ENCODE measurements at regions not wholly inside any gene's neighbourhood (a gene's known extent, or its start where the extent isn't known, plus 50 kb on each side); places are given as distances from the start of the nearest gene placed in this dataset.

DNA sequence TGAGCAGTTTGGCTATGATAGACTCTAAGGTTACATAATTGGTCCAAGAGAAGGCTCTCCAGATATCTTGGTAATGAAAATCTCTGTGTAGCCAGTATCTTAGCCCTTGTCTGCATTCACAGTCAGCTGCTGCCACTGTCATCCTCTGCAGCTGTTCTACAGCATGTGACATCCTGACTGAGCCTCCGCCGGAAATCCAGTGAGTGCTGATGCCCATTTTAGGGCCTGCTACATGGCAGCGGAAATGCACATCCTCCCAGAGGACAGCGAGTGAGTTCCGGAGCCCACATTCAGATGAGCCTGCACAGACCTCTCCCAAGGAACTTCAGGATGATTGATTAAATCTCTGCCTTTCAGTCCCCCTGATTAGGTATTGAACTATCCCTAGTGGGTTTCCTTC is 237.1 kb downstream of the HHIPL2 start:
- no peaks in the 10 kb centered on the region for H3K36me3 ChIP-seq (ENCODE audit: control insufficient read depth, insufficient read depth, low read length)
- H3K27ac ChIP-seq, result no peak overlapping the region

DNA sequence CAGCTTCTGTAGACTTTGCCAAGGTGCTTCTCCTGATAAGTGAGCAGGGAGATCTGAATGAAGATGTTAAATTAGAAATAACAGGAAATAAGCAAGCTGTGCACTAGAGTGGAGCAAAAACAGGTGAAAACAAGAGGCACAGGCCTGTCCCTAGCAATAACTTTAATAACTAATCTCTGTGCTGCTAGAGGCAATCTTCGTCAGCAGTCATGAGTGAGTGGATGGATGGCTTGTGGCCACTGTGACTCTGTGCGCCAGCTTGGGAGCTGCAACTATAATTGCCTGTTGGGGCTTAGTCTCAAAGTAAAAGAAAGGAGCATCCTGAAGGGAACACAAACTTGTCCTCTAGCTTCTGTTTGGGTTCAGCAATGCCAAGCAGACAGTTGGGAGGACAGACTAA is 240.3 kb downstream of the HHIPL2 start:
- Histone ChIP-seq H3K9me3 (ENCODE audit: control insufficient read depth, low read length) (no peaks in the 10 kb centered on the region), H3K9ac (no peak overlapping the region), H2AFZ (no peak overlapping the region)

More for the DNA sequence above, 237.1 kb downstream of the HHIPL2 start:
- no peak for TF ChIP-seq CTCF (IDR thresholded peaks at IDR 0.05)
- no peaks in the 10 kb centered on the region for H3K4me1 ChIP-seq
- no peaks in the 10 kb centered on the region for H3K27me3 ChIP-seq (ENCODE audit: control insufficient read depth, insufficient read depth, low read length)
- no peak overlapping the region for H3K4me3 ChIP-seq (ENCODE audit: low read depth, low read length)
- H3K79me2 ChIP-seq, result no peaks in the 10 kb centered on the region
- no peak overlapping the region for H2AFZ ChIP-seq
- no peak overlapping the region for H3K4me2 ChIP-seq (ENCODE audit: low read length)
- no peak overlapping the region for H3K9ac ChIP-seq
- no peaks in the 10 kb centered on the region for H3K9me3 ChIP-seq (ENCODE audit: control insufficient read depth, low read length)

GRCh38 chr1:222306512-222306911 is 241.4 kb downstream of the HHIPL2 start:
- Histone ChIP-seq H3K79me2 (no peaks in the 10 kb centered on the region), H3K36me3 (ENCODE audit: control insufficient read depth, insufficient read depth, low read length) (no peaks in the 10 kb centered on the region), H3K9ac (no peak overlapping the region), H3K27me3 (ENCODE audit: control insufficient read depth, insufficient read depth, low read length) (no peaks in the 10 kb centered on the region), H3K27ac (no peak overlapping the region), H3K4me1 (no peaks in the 10 kb centered on the region), H2AFZ (no peak overlapping the region), H3K9me3 (ENCODE audit: control insufficient read depth, low read length) (no peaks in the 10 kb centered on the region), H3K4me2 (ENCODE audit: low read length) (no peak overlapping the region), H3K4me3 (ENCODE audit: low read depth, low read length) (no peak overlapping the region)
- no peak for TF ChIP-seq CTCF (IDR thresholded peaks at IDR 0.05)

More for the DNA sequence above, 240.3 kb downstream of the HHIPL2 start:
- H3K27me3 ChIP-seq (ENCODE audit: control insufficient read depth, insufficient read depth, low read length), result no peaks in the 10 kb centered on the region
- no peaks in the 10 kb centered on the region for H3K4me1 ChIP-seq
- no peaks in the 10 kb centered on the region for H3K79me2 ChIP-seq
- H3K4me2 ChIP-seq (ENCODE audit: low read length), result no peak overlapping the region
- H3K27ac ChIP-seq, result no peak overlapping the region
- no peak overlapping the region for H3K4me3 ChIP-seq (ENCODE audit: low read depth, low read length)
- no peaks in the 10 kb centered on the region for H3K36me3 ChIP-seq (ENCODE audit: control insufficient read depth, insufficient read depth, low read length)
- no peak for TF ChIP-seq CTCF (IDR thresholded peaks at IDR 0.05)

GRCh38 chr1:222306011-222306410 is 241.9 kb downstream of the HHIPL2 start:
- no peaks in the 10 kb centered on the region for H3K79me2 ChIP-seq
- H3K27me3 ChIP-seq (ENCODE audit: control insufficient read depth, insufficient read depth, low read length), result no peaks in the 10 kb centered on the region
- H3K36me3 ChIP-seq (ENCODE audit: control insufficient read depth, insufficient read depth, low read length), result no peaks in the 10 kb centered on the region
- TF ChIP-seq CTCF (IDR thresholded peaks at IDR 0.05), result no peak
- H3K4me1 ChIP-seq, result no peaks in the 10 kb centered on the region
- no peak overlapping the region for H2AFZ ChIP-seq
- no peak overlapping the region for H3K9ac ChIP-seq
- no peak overlapping the region for H3K4me2 ChIP-seq (ENCODE audit: low read length)
- H3K27ac ChIP-seq, result no peak overlapping the region
- no peak overlapping the region for H3K4me3 ChIP-seq (ENCODE audit: low read depth, low read length)
- no peaks in the 10 kb centered on the region for H3K9me3 ChIP-seq (ENCODE audit: control insufficient read depth, low read length)

DNA sequence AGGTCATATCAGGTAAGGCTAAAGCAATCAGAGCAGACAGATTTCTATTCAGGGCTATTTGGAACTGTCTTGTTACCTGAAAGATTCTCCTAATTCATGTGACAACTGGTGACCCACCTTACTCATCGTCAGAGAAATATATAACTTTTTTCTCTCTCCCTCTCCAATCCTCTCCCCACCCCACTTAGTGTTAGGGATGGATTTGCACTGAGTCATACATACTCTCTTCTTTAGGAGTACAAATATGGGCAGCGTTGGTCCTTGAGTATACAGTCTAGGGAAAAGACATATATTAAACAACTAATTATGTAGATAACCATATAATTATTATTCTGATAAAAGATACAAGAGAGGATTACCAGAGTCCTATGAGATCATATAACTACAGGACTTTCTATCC is 246.3 kb downstream of the HHIPL2 start:
- Histone ChIP-seq H3K4me3 (ENCODE audit: low read depth, low read length) (no peak overlapping the region), H3K4me2 (ENCODE audit: low read length) (no peak overlapping the region), H3K4me1 (no peaks in the 10 kb centered on the region), H3K36me3 (ENCODE audit: control insufficient read depth, insufficient read depth, low read length) (no peaks in the 10 kb centered on the region), H3K27me3 (ENCODE audit: control insufficient read depth, insufficient read depth, low read length) (no peaks in the 10 kb centered on the region), H2AFZ (no peak overlapping the region), H3K27ac (no peak overlapping the region), H3K79me2 (no peaks in the 10 kb centered on the region), H3K9me3 (ENCODE audit: control insufficient read depth, low read length) (no peaks in the 10 kb centered on the region), H3K9ac (no peak overlapping the region)
- no peak for TF ChIP-seq CTCF (IDR thresholded peaks at IDR 0.05)
